SK-N-MC (cell line): ENCODE measurements at regions not wholly inside any gene's neighbourhood (a gene's known extent, or its start where the extent isn't known, plus 50 kb on each side); places are given as distances from the start of the nearest gene placed in this dataset.

ENCODE experiments used
- EZH2 ChIP-seq: fragments of 200-600 bp; sonication (generic); IDR thresholded peaks from one replicate; pipeline ENCODE4 v1.6.1; 2017; ENCODE audit warnings: antibody characterized with exemption
- POLR2AphosphoS5 ChIP-seq: IDR thresholded peaks from 2 replicates; pipeline ENCODE4 v1.6.1; 2012; ENCODE audit warnings: mild to moderate bottlenecking, low read depth, low read length, borderline replicate concordance

GRCh38 chr14:34254031-34254430, 208.0 kb downstream of the SPTSSA start:
- TF ChIP-seq POLR2AphosphoS5 (no peak), EZH2 (no peak)
